H1 (cell line): ENCODE measurements at regions not wholly inside any gene's neighbourhood (a gene's known extent, or its start where the extent isn't known, plus 50 kb on each side); places are given as distances from the start of the nearest gene placed in this dataset.

Experiments used
- CTCF ChIA-PET: fragments of 300-600 bp; sonication (Branson Sonifier 250); formaldehyde crosslinking; loops from one replicate; lab custom pipeline; 2021; ENCODE audit not compliant: partially characterized antibody; lab: Charles Lee
- POLR2A ChIA-PET: fragments of 300-600 bp; sonication (Branson Sonifier 250); formaldehyde crosslinking; loops from one replicate; lab custom pipeline; 2021; ENCODE audit warnings: inconsistent platforms; ENCODE audit not compliant: partially characterized antibody; lab: Charles Lee
- DNase-seq, 2 experiments: peaks; one replicate each; pipeline versions ENCODE4 v3.0.0 to v3.0.0-alpha.2; 2010 to 2022; ENCODE audit warnings: low spot score in 2 of 2, low read depth in 1 of 2, mixed read lengths in 1 of 2
- FAIRE-seq: peaks from 2 replicates; lab custom pipeline; 2011; peaks lifted over from hg19 to GRCh38; lab: Jason Lieb, UNC
- H2AFZ ChIP-seq: 2 replicates; pipeline ENCODE4 v1.8.1; 2012; ENCODE audit warnings: low read length, inconsistent platforms
- H2AK5ac ChIP-seq: 2 replicates; pipeline ENCODE4 v1.6.1; 2013; ENCODE audit warnings: low read depth, low read length
- H2BK120ac ChIP-seq: replicated peaks from 2 replicates; pipeline ENCODE3; 2013; ENCODE audit warnings: low read depth, low read length, inconsistent platforms
- H2BK12ac ChIP-seq: 2 replicates; pipeline ENCODE4 v1.6.1; 2013; ENCODE audit warnings: low read depth, low read length
- H2BK15ac ChIP-seq: 2 replicates; pipeline ENCODE4 v1.6.1; 2013; ENCODE audit warnings: low read length
- H2BK20ac ChIP-seq: 2 replicates; pipeline ENCODE4 v1.6.1; 2013; ENCODE audit warnings: low read length
- H2BK5ac ChIP-seq: 2 replicates; pipeline ENCODE4 v1.6.1; 2013; ENCODE audit warnings: low read depth, low read length
- H3K14ac ChIP-seq: 2 replicates; pipeline ENCODE4 v1.6.1; 2013; ENCODE audit warnings: inconsistent platforms; ENCODE audit not compliant: insufficient read length
- H3K18ac ChIP-seq: 2 replicates; pipeline ENCODE4 v1.6.1; 2013; ENCODE audit warnings: low read length; ENCODE audit errors: extremely low read depth
- H3K23ac ChIP-seq: 2 replicates; pipeline ENCODE4 v1.6.1; 2013; ENCODE audit warnings: inconsistent platforms; ENCODE audit not compliant: insufficient read length
- H3K23me2 ChIP-seq: 2 replicates; pipeline ENCODE4 v1.6.1; 2013; ENCODE audit warnings: low read depth, low read length
- H3K27ac ChIP-seq: 2 replicates; pipeline ENCODE4 v1.6.1; 2011; ENCODE audit warnings: low read depth, low read length, inconsistent platforms
- H3K27me3 ChIP-seq, 4 experiments: replicated peaks in 1 of 4; 1 replicate in 1 of 4; 2 replicates in 3 of 4; pipeline versions ENCODE4 v1.6.1 to v1.8.1; 2011 to 2013; ENCODE audit warnings: low read length in 3 of 4, mild to moderate bottlenecking in 3 of 4, inconsistent platforms in 2 of 4, mixed read lengths in 2 of 4, moderate library complexity in 1 of 4; ENCODE audit not compliant: control insufficient read depth in 3 of 4, insufficient read depth in 3 of 4; ENCODE audit errors: extremely low read depth in 1 of 4
- H3K36me3 ChIP-seq, 4 experiments: 2 replicates each; pipeline versions ENCODE4 v1.6.1 to v1.8.1; 2011 to 2013; ENCODE audit warnings: mild to moderate bottlenecking in 4 of 4, low read length in 3 of 4, moderate library complexity in 2 of 4, control low read depth in 1 of 4, inconsistent platforms in 1 of 4; ENCODE audit not compliant: insufficient read depth in 4 of 4, control insufficient read depth in 2 of 4
- H3K4ac ChIP-seq: replicated peaks from 2 replicates; pipeline ENCODE3; 2013; ENCODE audit warnings: low read length, low read depth, mixed read lengths, inconsistent platforms; ENCODE audit not compliant: insufficient read length
- H3K4me1 ChIP-seq, 4 experiments: replicated peaks in 1 of 4; 1 replicate in 1 of 4; 2 replicates in 3 of 4; pipeline versions ENCODE4 v1.6.1 to v1.8.1; 2011 to 2013; ENCODE audit warnings: low read length in 3 of 4, inconsistent platforms in 2 of 4, mixed read lengths in 1 of 4; ENCODE audit not compliant: insufficient read depth in 4 of 4, control insufficient read depth in 3 of 4
- H3K4me2 ChIP-seq, 2 experiments: 2 replicates each; pipeline versions ENCODE4 v1.6.1 to v1.8.1; 2011 to 2013; ENCODE audit warnings: low read depth in 2 of 2, low read length in 2 of 2, control low read depth in 1 of 2, inconsistent platforms in 1 of 2, mild to moderate bottlenecking in 1 of 2; ENCODE audit not compliant: insufficient read depth in 1 of 2
- H3K4me3 ChIP-seq, 4 experiments: fragments of 200-600, 300-600 bp in 1 of 4; sonication (generic), shearing (Covaris generic), sonication (Bioruptor Twin) in 1 of 4; 2 replicates each; pipeline versions ENCODE4 v1.5.1 to v1.8.1; 2011 to 2016; ENCODE audit warnings: low read length in 4 of 4, low read depth in 3 of 4, control low read depth in 2 of 4, inconsistent platforms in 2 of 4, mild to moderate bottlenecking in 2 of 4, mixed read lengths in 1 of 4, moderate library complexity in 1 of 4; ENCODE audit not compliant: insufficient read depth in 2 of 4; ENCODE audit errors: extremely low read depth in 1 of 4
- H3K56ac ChIP-seq: replicated peaks from 2 replicates; pipeline ENCODE3; 2013; ENCODE audit warnings: low read depth, mild to moderate bottlenecking, mixed read lengths, low read length, inconsistent platforms; ENCODE audit not compliant: insufficient read length
- H3K79me1 ChIP-seq: 2 replicates; pipeline ENCODE4 v1.6.1; 2013; ENCODE audit warnings: low read depth, low read length, control low read depth
- H3K79me2 ChIP-seq, 2 experiments: 2 replicates each; pipeline versions ENCODE4 v1.6.1 to v1.8.1; 2012 to 2013; ENCODE audit warnings: low read length in 2 of 2, mild to moderate bottlenecking in 2 of 2, inconsistent platforms in 1 of 2; ENCODE audit not compliant: insufficient read depth in 2 of 2, control insufficient read depth in 1 of 2
- H3K9ac ChIP-seq, 4 experiments: replicated peaks in 1 of 4; 1 replicate in 1 of 4; 2 replicates in 3 of 4; pipeline versions ENCODE4 v1.6.1 to v1.8.1; 2011 to 2013; ENCODE audit warnings: low read depth in 3 of 4, low read length in 3 of 4, control low read depth in 2 of 4, mild to moderate bottlenecking in 2 of 4, moderate library complexity in 2 of 4, inconsistent platforms in 1 of 4; ENCODE audit errors: extremely low read depth in 1 of 4
- H3K9me3 ChIP-seq, 2 experiments: 2 replicates each; pipeline versions ENCODE4 v1.6.1 to v1.8.1; 2012 to 2013; ENCODE audit warnings: mild to moderate bottlenecking in 2 of 2, moderate library complexity in 2 of 2, control low read depth in 1 of 2, inconsistent platforms in 1 of 2, low read depth in 1 of 2, low read length in 1 of 2, mixed read lengths in 1 of 2; ENCODE audit not compliant: insufficient read depth in 2 of 2
- H4K20me1 ChIP-seq, 2 experiments: replicated peaks in 1 of 2; 2 replicates each; pipeline versions ENCODE3 to v1.8.1; 2011 to 2013; ENCODE audit warnings: inconsistent platforms in 2 of 2, low read length in 2 of 2, mild to moderate bottlenecking in 1 of 2; ENCODE audit not compliant: insufficient read depth in 2 of 2, control insufficient read depth in 1 of 2
- H4K5ac ChIP-seq: 2 replicates; pipeline ENCODE4 v1.6.1; 2013; ENCODE audit warnings: low read length, low read depth, mixed read lengths, inconsistent platforms; ENCODE audit not compliant: insufficient read length
- H4K8ac ChIP-seq: 2 replicates; pipeline ENCODE4 v1.8.0; 2013; ENCODE audit warnings: mild to moderate bottlenecking, moderate library complexity, low read length, inconsistent platforms; ENCODE audit not compliant: insufficient read depth; ENCODE audit errors: extremely low read depth
- H4K91ac ChIP-seq: replicated peaks from 2 replicates; pipeline ENCODE3; 2013; ENCODE audit warnings: low read length, mixed read lengths, inconsistent platforms; ENCODE audit not compliant: insufficient read length
- ASH2L ChIP-seq: fragments of 200-600, 300-600 bp; sonication (generic); IDR thresholded peaks from one replicate; pipeline ENCODE4 v1.7.1; 2017; ENCODE audit warnings: low read length
- CEBPB ChIP-seq: IDR thresholded peaks from 2 replicates; pipeline ENCODE4 v1.6.1; 2012; ENCODE audit warnings: low read depth, low read length
- POLR2AphosphoS5 ChIP-seq: IDR thresholded peaks from 2 replicates; pipeline ENCODE4 v1.6.1; 2011; ENCODE audit warnings: low read depth, low read length
- SIN3A ChIP-seq, 2 experiments: IDR thresholded peaks in 1 of 2; conservative IDR thresholded peaks in 1 of 2; 2 replicates each; pipeline ENCODE4 v1.6.1; 2011 to 2012; ENCODE audit warnings: low read length in 2 of 2, improper control_type of control experiment in 1 of 2, low read depth in 1 of 2, mild to moderate bottlenecking in 1 of 2
- ZNF274 ChIP-seq: IDR thresholded peaks from 2 replicates; pipeline ENCODE4 v1.7.0; 2012; ENCODE audit warnings: low read length, borderline replicate concordance; ENCODE audit errors: extremely low read depth
- WGBS, 2 experiments: shearing (Covaris generic) in 1 of 2; methylation state at CpG; one replicate each; pipeline versions ENCODE4 v1.1.6 to v1.1.7; 2013 to 2015; ENCODE audit warnings: low lambda C conversion rate in 2 of 2, mixed read lengths in 2 of 2, inconsistent platforms in 1 of 2, low coverage in 1 of 2, missing lambda C conversion rate in 1 of 2; ENCODE audit not compliant: insufficient replicate concordance in 2 of 2, insufficient coverage in 1 of 2, insufficient read length in 1 of 2; ENCODE audit errors: extremely low coverage in 1 of 2, missing lambda C conversion rate in 1 of 2; 5-methylcytosine and 5-hydroxymethylcytosine counted together
- TF ChIP-seq, protein P1 (sequence below): IDR thresholded peaks from 2 replicates; pipeline ENCODE4 v1.6.1; 2011; ENCODE audit warnings: low read depth, mild to moderate bottlenecking, low read length; ENCODE audit not compliant: insufficient read depth
- TF ChIP-seq, protein P2 (sequence below): IDR thresholded peaks from 2 replicates; pipeline ENCODE4 v1.6.1; 2011; ENCODE audit warnings: low read length, improper control_type of control experiment

DNA sequence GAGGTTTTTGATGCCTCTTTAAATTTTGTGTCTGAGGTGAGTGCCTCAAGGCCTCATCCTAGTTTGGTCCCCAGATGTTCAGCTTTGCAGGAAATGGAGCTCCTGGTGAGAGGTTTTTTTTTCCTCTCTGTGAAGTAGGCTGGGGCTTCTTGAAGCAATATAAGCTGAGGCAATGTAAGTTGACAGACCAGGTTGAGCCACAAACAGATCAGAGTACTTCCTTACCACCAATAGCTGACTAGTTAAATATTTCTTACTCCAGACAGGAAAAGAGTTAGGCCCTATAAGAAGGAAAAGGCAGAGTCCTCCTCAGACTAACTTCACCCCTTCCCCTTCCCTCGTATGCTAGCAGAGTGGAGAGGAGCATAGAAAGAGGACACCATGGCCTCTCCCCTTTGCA lies 341.0 kb downstream of the LMO4 start:
- no peak overlapping the region for H2AFZ ChIP-seq
- H3K23ac ChIP-seq: no peak overlapping the region
- H3K18ac ChIP-seq: no peak overlapping the region
- H3K14ac ChIP-seq: no peak overlapping the region
- no peak overlapping the region for H2BK15ac ChIP-seq
- DNase-seq: no peak
- WGBS, 2 experiments: 100% methylated on average over 1 of the region's 1 CpG; no CpG with 5 or more reads in 1 of the 2 experiments
- H3K4me3 ChIP-seq: no peak overlapping the region
- no peak overlapping the region for H2BK120ac ChIP-seq
- no peak overlapping the region for H4K8ac ChIP-seq
- H3K4me2 ChIP-seq: no peak overlapping the region
- no peaks in the 10 kb centered on the region for H3K79me1 ChIP-seq
- no peak overlapping the region for H2AK5ac ChIP-seq
- H4K91ac ChIP-seq: no peak overlapping the region
- H3K9me3 ChIP-seq: no peaks in the 10 kb centered on the region
- no peaks in the 10 kb centered on the region for H3K36me3 ChIP-seq
- H4K20me1 ChIP-seq: no peaks in the 10 kb centered on the region
- no peak overlapping the region for H3K27ac ChIP-seq
- H2BK5ac ChIP-seq: no peak overlapping the region
- no peak overlapping the region for H3K9ac ChIP-seq
- no peak overlapping the region for H2BK20ac ChIP-seq
- H2BK12ac ChIP-seq: no peak overlapping the region
- peaks cover 0 to 1% (median 0%) of the 10 kb centered on the region in 4 experiments; a peak in 1 of 7 replicates for H3K27me3 ChIP-seq
- no peak for FAIRE-seq
- H3K79me2 ChIP-seq: no peaks in the 10 kb centered on the region
- H4K5ac ChIP-seq: no peak overlapping the region
- POLR2A ChIA-PET: no interaction called here
- no peaks in the 10 kb centered on the region; the same call in 1 of the 2 replicates for H3K23me2 ChIP-seq
- CTCF ChIA-PET: interaction anchor here (0.6 kb wide), 1 partner anchor 174 kb away, joined by 4 read pairs; no protein-coding TSS in a partner anchor
- H3K4ac ChIP-seq: no peak overlapping the region
- H3K56ac ChIP-seq: no peak overlapping the region
- H3K4me1 ChIP-seq: no peaks in the 10 kb centered on the region
- TF ChIP-seq CEBPB (no peak), SIN3A (conservative IDR thresholded peaks at IDR 0.05 in 1 of 2, IDR thresholded peaks at IDR 0.05 in 1 of 2; ENCODE audit: low read depth in 1 of 2, low read length in 2 of 2) (no peak), POLR2AphosphoS5 (no peak), ASH2L (no peak), ZNF274 (no peak)
- TF ChIP-seq, protein P1, sequence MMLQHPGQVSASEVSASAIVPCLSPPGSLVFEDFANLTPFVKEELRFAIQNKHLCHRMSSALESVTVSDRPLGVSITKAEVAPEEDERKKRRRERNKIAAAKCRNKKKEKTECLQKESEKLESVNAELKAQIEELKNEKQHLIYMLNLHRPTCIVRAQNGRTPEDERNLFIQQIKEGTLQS: no peak
- TF ChIP-seq, protein P2, sequence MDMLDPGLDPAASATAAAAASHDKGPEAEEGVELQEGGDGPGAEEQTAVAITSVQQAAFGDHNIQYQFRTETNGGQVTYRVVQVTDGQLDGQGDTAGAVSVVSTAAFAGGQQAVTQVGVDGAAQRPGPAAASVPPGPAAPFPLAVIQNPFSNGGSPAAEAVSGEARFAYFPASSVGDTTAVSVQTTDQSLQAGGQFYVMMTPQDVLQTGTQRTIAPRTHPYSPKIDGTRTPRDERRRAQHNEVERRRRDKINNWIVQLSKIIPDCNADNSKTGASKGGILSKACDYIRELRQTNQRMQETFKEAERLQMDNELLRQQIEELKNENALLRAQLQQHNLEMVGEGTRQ: no peak
